Mesendoderm (in vitro differentiated cells): ENCODE measurements at regions not wholly inside any gene's neighbourhood (a gene's known extent, or its start where the extent isn't known, plus 50 kb on each side); places are given as distances from the start of the nearest gene placed in this dataset.

Experiments used
- DNase-seq: peaks from one replicate; pipeline ENCODE4 v3.0.0; 2013
- H2AK5ac ChIP-seq: 2 replicates; pipeline ENCODE4 v1.6.1; 2013; ENCODE audit warnings: low read length, inconsistent platforms
- H2BK120ac ChIP-seq: 2 replicates; pipeline ENCODE4 v1.6.1; 2013; ENCODE audit warnings: low read depth, mild to moderate bottlenecking, low read length, moderate library complexity, mixed read lengths
- H2BK15ac ChIP-seq: replicated peaks from 2 replicates; pipeline ENCODE4 v1.6.1; 2013; ENCODE audit warnings: low read depth, mild to moderate bottlenecking, moderate library complexity
- H2BK5ac ChIP-seq: 2 replicates; pipeline ENCODE4 v1.6.1; 2013; ENCODE audit warnings: low read length, inconsistent platforms
- H3K18ac ChIP-seq: 2 replicates; pipeline ENCODE4 v1.6.1; 2013; ENCODE audit warnings: mild to moderate bottlenecking, low read length, mixed read lengths
- H3K23ac ChIP-seq: one replicate; pipeline ENCODE4 v1.6.1; 2013; ENCODE audit warnings: low read length
- H3K27ac ChIP-seq: 2 replicates; pipeline ENCODE4 v1.5.1; 2013; ENCODE audit warnings: low read depth, mild to moderate bottlenecking, inconsistent platforms, low read length, moderate library complexity
- H3K27me3 ChIP-seq: 2 replicates; pipeline ENCODE4 v1.6.1; 2013; ENCODE audit warnings: low read length, control low read depth, mild to moderate bottlenecking, inconsistent platforms; ENCODE audit not compliant: insufficient read depth, poor library complexity
- H3K36me3 ChIP-seq: 2 replicates; pipeline ENCODE4 v1.6.1; 2013; ENCODE audit warnings: low read length, inconsistent platforms; ENCODE audit not compliant: control insufficient read depth, insufficient read depth
- H3K4ac ChIP-seq: one replicate; pipeline ENCODE4 v1.6.1; 2013; ENCODE audit warnings: low read depth, mild to moderate bottlenecking, low read length, moderate library complexity
- H3K4me1 ChIP-seq: 2 replicates; pipeline ENCODE4 v1.6.1; 2013; ENCODE audit warnings: low read depth, low read length, inconsistent platforms; ENCODE audit not compliant: control insufficient read depth
- H3K4me2 ChIP-seq: 2 replicates; pipeline ENCODE4 v1.6.1; 2013; ENCODE audit warnings: low read length
- H3K4me3 ChIP-seq: 2 replicates; pipeline ENCODE4 v1.5.1; 2013; ENCODE audit warnings: mild to moderate bottlenecking, low read length
- H3K56ac ChIP-seq: one replicate; pipeline ENCODE4 v1.6.1; 2013; ENCODE audit warnings: low read length
- H3K79me1 ChIP-seq: 2 replicates; pipeline ENCODE4 v1.6.1; 2013; ENCODE audit warnings: low read length, inconsistent platforms
- H3K79me2 ChIP-seq: 2 replicates; pipeline ENCODE4 v1.6.1; 2013; ENCODE audit warnings: mild to moderate bottlenecking, low read length; ENCODE audit not compliant: control insufficient read depth, insufficient read depth
- H3K9ac ChIP-seq: 2 replicates; pipeline ENCODE4 v1.6.1; 2013; ENCODE audit warnings: low read length, inconsistent platforms
- H4K5ac ChIP-seq: one replicate; pipeline ENCODE4 v1.6.1; 2013; ENCODE audit warnings: low read length
- H4K8ac ChIP-seq: one replicate; pipeline ENCODE4 v1.6.1; 2013; ENCODE audit warnings: low read depth, mild to moderate bottlenecking, control low read depth, low read length, moderate library complexity
- WGBS: extraction: QIAGEN DNeasy Blood & Tissue Kit; methylation state at CpG from one replicate; pipeline ENCODE4 v1.1.7; 2013; ENCODE audit warnings: low lambda C conversion rate, missing lambda C conversion rate; ENCODE audit not compliant: insufficient coverage; ENCODE audit errors: extremely low coverage; 5-methylcytosine and 5-hydroxymethylcytosine counted together

DNA sequence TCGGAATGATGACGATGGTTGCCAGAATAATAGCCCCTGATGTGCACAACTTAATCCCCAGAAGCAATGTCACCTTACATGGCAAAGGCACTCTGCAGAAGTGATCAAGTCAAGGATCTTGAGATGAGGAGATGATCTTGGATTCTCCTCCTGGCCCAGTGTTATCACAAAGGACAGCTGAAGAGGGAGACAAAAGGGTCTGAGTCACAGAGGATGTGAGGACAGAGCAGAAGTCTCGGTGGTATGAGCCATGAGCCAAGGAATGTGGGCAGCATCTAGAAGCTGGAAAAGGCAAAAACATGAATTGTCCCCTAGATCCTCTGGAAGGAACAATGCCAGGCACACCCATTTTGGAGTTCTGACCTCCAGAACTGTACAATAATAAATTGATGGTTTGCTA, 358.5 kb downstream of the MYCN start:
- Histone ChIP-seq H4K8ac (no peak overlapping the region), H3K4me3 (no peak overlapping the region), H4K5ac (no peak overlapping the region), H2BK5ac (no peak overlapping the region), H2BK120ac (no peak overlapping the region), H2BK15ac (no peak overlapping the region), H3K4ac (no peak overlapping the region), H3K56ac (no peak overlapping the region), H3K23ac (no peak overlapping the region), H3K36me3 (no peaks in the 10 kb centered on the region), H3K4me1 (no peaks in the 10 kb centered on the region), H3K18ac (no peak overlapping the region), H3K9ac (no peak overlapping the region), H3K79me2 (no peaks in the 10 kb centered on the region), H3K79me1 (no peaks in the 10 kb centered on the region), H3K27me3 (no peaks in the 10 kb centered on the region), H3K4me2 (no peak overlapping the region), H3K27ac (no peak overlapping the region), H2AK5ac (no peak overlapping the region)
- DNase-seq: no peak
- no CpG with 5 or more reads among the region's 3 CpGs for WGBS

- no peak overlapping the region for H2BK15ac ChIP-seq
- H3K4me1 ChIP-seq: no peaks in the 10 kb centered on the region
- no peak overlapping the region for H2AK5ac ChIP-seq
- no peak overlapping the region for H2BK5ac ChIP-seq
- H3K18ac ChIP-seq: no peak overlapping the region
- no peak overlapping the region for H3K4ac ChIP-seq
- no peaks in the 10 kb centered on the region for H3K79me2 ChIP-seq
- no peaks in the 10 kb centered on the region for H3K79me1 ChIP-seq
- no peak overlapping the region for H3K56ac ChIP-seq
- DNase-seq: no peak
- H3K27me3 ChIP-seq: no peaks in the 10 kb centered on the region
- H3K4me2 ChIP-seq: no peak overlapping the region
- no peaks in the 10 kb centered on the region for H3K36me3 ChIP-seq
- no peak overlapping the region for H3K4me3 ChIP-seq
- H4K8ac ChIP-seq: no peak overlapping the region
- no peak overlapping the region for H3K23ac ChIP-seq
- no peak overlapping the region for H3K9ac ChIP-seq
- no peak overlapping the region for H4K5ac ChIP-seq
- H2BK120ac ChIP-seq: no peak overlapping the region
- H3K27ac ChIP-seq: no peak overlapping the region
- no CpG with 5 or more reads among the region's 8 CpGs for WGBS
Observed at GRCh38 chr2:16296331-16297250, 356.2 kb downstream of the MYCN start.

DNA sequence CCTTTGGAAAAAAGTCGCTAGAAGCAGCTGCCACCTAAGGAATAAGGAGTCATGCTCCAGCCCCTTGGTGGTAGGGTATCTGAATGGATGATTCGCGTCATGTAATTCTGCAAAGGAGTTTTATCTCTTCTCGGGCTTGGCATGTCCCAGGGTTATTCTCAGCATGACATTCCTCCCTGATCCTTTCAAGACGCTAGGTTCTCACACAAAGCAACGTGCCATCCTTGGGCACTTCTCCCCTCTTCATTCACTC, 355.6 kb downstream of the MYCN start:
- Histone ChIP-seq H3K18ac (no peak overlapping the region), H2BK120ac (no peak overlapping the region), H3K79me1 (no peaks in the 10 kb centered on the region), H3K4me1 (no peaks in the 10 kb centered on the region), H3K9ac (no peak overlapping the region), H3K4ac (no peak overlapping the region), H3K27ac (no peak overlapping the region), H2BK5ac (no peak overlapping the region), H3K79me2 (no peaks in the 10 kb centered on the region), H3K23ac (no peak overlapping the region), H2BK15ac (no peak overlapping the region), H3K4me2 (no peak overlapping the region), H3K56ac (no peak overlapping the region), H4K5ac (no peak overlapping the region), H3K27me3 (no peaks in the 10 kb centered on the region), H2AK5ac (no peak overlapping the region), H3K4me3 (no peak overlapping the region), H4K8ac (no peak overlapping the region), H3K36me3 (no peaks in the 10 kb centered on the region)
- WGBS: no CpG with 5 or more reads among the region's 6 CpGs
- DNase-seq: no peak

DNA sequence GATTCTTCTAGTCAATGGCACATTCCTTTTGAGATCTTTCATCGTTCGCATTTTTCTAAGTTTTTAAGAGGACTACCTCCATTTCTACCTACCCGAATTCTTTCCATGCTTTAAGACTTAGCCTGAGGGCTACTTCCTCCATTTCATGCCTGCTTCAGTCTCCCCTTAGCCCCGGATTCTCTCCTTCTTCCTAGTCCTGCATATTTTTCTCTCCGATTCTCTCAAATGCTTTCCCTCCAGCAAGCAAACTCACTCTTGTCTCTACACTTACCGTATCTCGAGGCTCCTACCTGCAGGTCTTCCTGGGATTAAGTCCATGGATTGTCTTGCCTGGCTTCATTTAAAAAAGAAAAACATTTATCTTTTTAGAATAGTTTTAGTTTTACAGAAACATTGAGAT, 354.4 kb downstream of the MYCN start:
- H3K27ac ChIP-seq: no peak overlapping the region
- whole genome bisulfite sequencing: no CpG with 5 or more reads among the region's 7 CpGs
- no peak overlapping the region for H3K56ac ChIP-seq
- H3K23ac ChIP-seq: no peak overlapping the region
- no peak overlapping the region for H2AK5ac ChIP-seq
- H3K36me3 ChIP-seq: no peaks in the 10 kb centered on the region
- H4K8ac ChIP-seq: no peak overlapping the region
- H3K79me2 ChIP-seq: no peaks in the 10 kb centered on the region
- no peak overlapping the region for H2BK120ac ChIP-seq
- H3K18ac ChIP-seq: no peak overlapping the region
- no peak overlapping the region for H3K9ac ChIP-seq
- no peak overlapping the region for H4K5ac ChIP-seq
- no peak overlapping the region for H3K4me2 ChIP-seq
- peak; percentile 49 for DNase-seq
- H3K79me1 ChIP-seq: no peaks in the 10 kb centered on the region
- H2BK5ac ChIP-seq: no peak overlapping the region
- no peak overlapping the region for H3K4ac ChIP-seq
- no peak overlapping the region for H3K4me3 ChIP-seq
- no peaks in the 10 kb centered on the region for H3K27me3 ChIP-seq
- H3K4me1 ChIP-seq: no peaks in the 10 kb centered on the region
- no peak overlapping the region for H2BK15ac ChIP-seq

- Histone ChIP-seq H3K18ac (no peak overlapping the region), H3K4me2 (no peak overlapping the region), H4K5ac (no peak overlapping the region), H2AK5ac (no peak overlapping the region), H3K56ac (no peak overlapping the region), H3K4me1 (no peaks in the 10 kb centered on the region), H3K4me3 (no peak overlapping the region), H3K27ac (no peak overlapping the region), H3K27me3 (no peaks in the 10 kb centered on the region), H2BK15ac (no peak overlapping the region), H3K79me1 (no peaks in the 10 kb centered on the region), H3K36me3 (no peaks in the 10 kb centered on the region), H4K8ac (no peak overlapping the region), H3K4ac (no peak overlapping the region), H3K9ac (no peak overlapping the region), H2BK120ac (no peak overlapping the region), H3K23ac (no peak overlapping the region), H2BK5ac (no peak overlapping the region), H3K79me2 (no peaks in the 10 kb centered on the region)
- DNase-seq: no peak
- no CpG with 5 or more reads among the region's 1 CpG for WGBS
Observed at GRCh38 chr2:16293871-16294270, 353.5 kb downstream of the MYCN start.

- Histone ChIP-seq H2BK5ac (no peak overlapping the region), H3K56ac (no peak overlapping the region)
- no peak for DNase-seq
Observed at GRCh38 chr2:16293398-16293797, 353.0 kb downstream of the MYCN start.

More at GRCh38 chr2:16293398-16293797, 353.0 kb downstream of the MYCN start:
- Histone ChIP-seq H3K4ac (no peak overlapping the region), H3K9ac (no peak overlapping the region), H3K4me3 (no peak overlapping the region), H3K79me1 (no peaks in the 10 kb centered on the region), H3K4me2 (no peak overlapping the region), H4K8ac (no peak overlapping the region), H2AK5ac (no peak overlapping the region), H3K18ac (no peak overlapping the region), H3K79me2 (no peaks in the 10 kb centered on the region), H3K27ac (no peak overlapping the region), H2BK120ac (no peak overlapping the region), H3K27me3 (no peaks in the 10 kb centered on the region), H4K5ac (no peak overlapping the region), H2BK15ac (no peak overlapping the region), H3K36me3 (no peaks in the 10 kb centered on the region), H3K4me1 (no peaks in the 10 kb centered on the region), H3K23ac (peak overlapping the region; percentile 70)
- WGBS: no CpG with 5 or more reads among the region's 6 CpGs
